Right lobe of liver (tissue), 6 donors: ENCODE measurements at regions not wholly inside any gene's neighbourhood (a gene's known extent, or its start where the extent isn't known, plus 50 kb on each side); places are given as distances from the start of the nearest gene placed in this dataset.

Experiments
- ATAC-seq, 4 donors: fragments of 200-7000 bp; cut with Tn5 transposase; one replicate each; pipeline ENCODE4 v1.9.1; 2020; ENCODE audit warnings: mild to moderate bottlenecking in 4 of 4, moderate library complexity in 4 of 4
- DNase-seq, 3 donors: peaks; one replicate each; pipeline ENCODE4 v3.0.0-alpha.2; 2020
- H3K27ac ChIP-seq, 3 donors: fragments of 200-600 bp; one replicate each; pipeline ENCODE4 v1.8.0; 2022
- H3K27me3 ChIP-seq, 2 donors: fragments of 200-600 bp; one replicate each; pipeline ENCODE4 v1.8.0; 2022
- H3K36me3 ChIP-seq, 4 donors: fragments of 200-600 bp; sonication (generic) in 1 of 4; one replicate each; pipeline versions ENCODE4 v1.5.1 to v1.8.0; 2017 to 2022; ENCODE audit warnings: control low read depth in 1 of 4
- H3K4me1 ChIP-seq, 4 donors: fragments of 200-600 bp; sonication (generic) in 1 of 4; one replicate each; pipeline versions ENCODE4 v1.5.1 to v1.8.0; 2017 to 2022; ENCODE audit warnings: control low read depth in 1 of 4
- H3K4me3 ChIP-seq, 3 donors: fragments of 200-600 bp; one replicate each; pipeline ENCODE4 v1.8.0; 2022
- H3K9me3 ChIP-seq, 4 donors: fragments of 200-600 bp; sonication (generic) in 1 of 4; one replicate each; pipeline versions ENCODE4 v1.5.1 to v1.8.0; 2017 to 2022; ENCODE audit warnings: control low read depth in 1 of 4
- CTCF ChIP-seq, 4 donors: fragments of 200-600 bp in 3 of 4; fragments of 450-650 bp in 1 of 4; IDR thresholded peaks; one replicate each; pipeline versions ENCODE4 v1.5.1 to v1.8.0; 2016 to 2022; ENCODE audit warnings: antibody characterized with exemption in 4 of 4, mild to moderate bottlenecking in 2 of 4
- POLR2A ChIP-seq: fragments of 450-650 bp; IDR thresholded peaks from one replicate; pipeline ENCODE4 v1.6.1; 2017; ENCODE audit warnings: antibody characterized with exemption, mild to moderate bottlenecking
- WGBS: methylation state at CpG from one replicate; pipeline ENCODE4 v1.1.6; 2018; ENCODE audit warnings: low coverage, low lambda C conversion rate; ENCODE audit not compliant: insufficient coverage; ENCODE audit errors: missing lambda C conversion rate; 5-methylcytosine and 5-hydroxymethylcytosine counted together
- intact Hi-C, 2 donors: fragments of 100-400 bp; cut with DNase I; formaldehyde crosslinking; loops; one replicate each; pipeline versions ENCODE4 v1.11.2 to v1.14.1; 2022
- donor health status: DM: no; HTN: yes; CAD: no.
- donor health status: DM: no; HTN: no; CAD: no.
- donor health status: DM: no; HTN: no; CAD: no.
- donor health status: DM: no; HTN: yes; CAD: no.
- donor health status: DM: no; HTN: yes; CAD: no.

DNA sequence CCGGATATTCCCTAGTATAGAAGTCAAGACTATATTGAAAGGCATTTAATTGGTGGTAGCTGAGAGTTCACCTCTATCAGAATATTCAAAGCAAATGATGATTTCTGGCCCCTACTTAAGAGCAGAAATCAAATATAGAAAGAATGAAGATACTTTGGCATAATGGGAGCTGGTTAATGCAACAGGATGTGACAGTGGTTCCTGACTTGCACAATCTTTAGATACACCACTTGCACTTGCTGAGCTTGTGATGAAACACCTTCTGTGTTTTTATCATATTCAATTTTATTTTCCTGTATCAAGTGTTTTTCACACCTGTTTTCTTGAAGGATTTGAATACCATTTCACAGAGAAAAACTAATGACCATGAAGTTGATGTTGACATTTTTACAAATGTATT is 124.1 kb upstream of the CDH19 start:
- TF ChIP-seq CTCF (IDR thresholded peaks at IDR 0.05), result no peak
- no peak for TF ChIP-seq POLR2A
- intact Hi-C loops, result no loop called here
- no peak for DNase-seq
- peak in 1 of 4 donors; percentile 59 for ATAC-seq
- no peaks in the 10 kb centered on the region for H3K27me3 ChIP-seq
- no peaks in the 10 kb centered on the region for H3K9me3 ChIP-seq
- no peak overlapping the region for H3K27ac ChIP-seq
- H3K4me1 ChIP-seq, result peaks cover 0 to 13% (median 4%) of the 10 kb centered on the region in 4 donors
- H3K4me3 ChIP-seq, result no peak overlapping the region
- no peaks in the 10 kb centered on the region for H3K36me3 ChIP-seq
- WGBS, result 88% methylated on average over 1 of the region's 1 CpG

GRCh38 chr18:66724664-66725356 is 120.9 kb upstream of the CDH19 start:
- DNase-seq (peak in 1 of 3 donors; percentile 72), ATAC-seq (peak; percentile 99 to 100 (median 100))
- TF ChIP-seq CTCF (IDR thresholded peaks at IDR 0.05) (peak; percentile 7 to 69 (median 28)), POLR2A (no peak)
- intact Hi-C loops, result no loop called here
- no peak overlapping the region for H3K4me3 ChIP-seq
- H3K27ac ChIP-seq, result peak overlapping the region in 2 of 3 donors; percentile 12 to 26
- H3K27me3 ChIP-seq, result no peaks in the 10 kb centered on the region
- no peaks in the 10 kb centered on the region for H3K36me3 ChIP-seq
- H3K4me1 ChIP-seq, result peaks cover 0 to 13% (median 4%) of the 10 kb centered on the region in 4 donors
- WGBS, result 25% methylated on average over 4 of the region's 5 CpGs
- no peaks in the 10 kb centered on the region for H3K9me3 ChIP-seq

DNA sequence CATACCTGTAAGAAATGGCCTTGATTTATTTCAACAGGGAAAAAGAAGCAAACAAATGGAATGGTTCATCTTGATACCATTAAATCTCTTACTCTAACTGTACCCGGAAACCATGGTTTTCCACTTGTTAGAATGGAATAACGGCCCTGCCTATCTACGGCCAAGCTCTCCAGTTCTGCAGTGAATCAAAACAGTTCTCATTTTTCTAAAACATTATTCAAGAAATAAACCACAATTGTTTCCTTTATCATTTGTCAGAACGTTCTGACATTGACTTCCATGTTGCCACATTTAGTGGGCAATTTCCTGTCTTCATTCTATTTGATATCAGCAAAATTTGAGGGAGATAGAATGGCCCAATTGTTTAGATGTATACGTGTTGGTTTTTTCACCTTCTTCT is 118.8 kb upstream of the CDH19 start:
- H3K4me1 ChIP-seq, result peaks cover 0 to 13% (median 4%) of the 10 kb centered on the region in 4 donors
- intact Hi-C loops, result no loop called here
- H3K4me3 ChIP-seq, result no peak overlapping the region
- no peak for ATAC-seq
- DNase-seq, result no peak
- no peak overlapping the region for H3K27ac ChIP-seq
- H3K9me3 ChIP-seq, result no peaks in the 10 kb centered on the region
- no peaks in the 10 kb centered on the region for H3K36me3 ChIP-seq
- no peaks in the 10 kb centered on the region for H3K27me3 ChIP-seq
- no peak for TF ChIP-seq CTCF (IDR thresholded peaks at IDR 0.05)
- no peak for TF ChIP-seq POLR2A
- WGBS, result 54% methylated on average over 5 of the region's 5 CpGs

DNA sequence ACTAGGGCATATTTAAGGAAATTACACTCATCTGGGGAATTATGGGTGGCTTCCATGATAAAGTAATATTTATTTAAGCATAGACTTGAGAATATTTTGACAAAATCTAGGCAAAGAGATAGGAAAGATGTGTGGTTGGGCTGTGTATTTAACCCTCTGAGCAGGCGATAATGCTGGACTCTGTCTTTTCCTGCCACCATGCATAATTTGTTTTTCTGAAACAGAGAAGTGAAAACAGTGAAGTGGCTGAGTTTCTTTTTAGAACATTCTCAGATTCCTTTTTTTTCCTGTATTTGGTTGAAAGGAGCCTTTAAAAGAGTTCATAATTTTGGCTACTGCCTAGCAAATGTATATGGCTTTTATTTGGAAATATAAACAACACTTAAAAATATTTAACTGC is 104.8 kb upstream of the CDH19 start:
- no peak for DNase-seq
- WGBS, result 46% methylated on average over 1 of the region's 1 CpG
- Histone ChIP-seq H3K9me3 (no peaks in the 10 kb centered on the region), H3K27ac (no peak overlapping the region), H3K4me3 (no peak overlapping the region), H3K36me3 (no peaks in the 10 kb centered on the region), H3K4me1 (no peaks in the 10 kb centered on the region), H3K27me3 (no peaks in the 10 kb centered on the region)
- no peak for TF ChIP-seq POLR2A
- no peak for TF ChIP-seq CTCF (IDR thresholded peaks at IDR 0.05)
- ATAC-seq, result peak in 1 of 4 donors; percentile 25
- intact Hi-C loops, result no loop called here
